Chondrocyte (in vitro differentiated cells): ENCODE measurements at regions not wholly inside any gene's neighbourhood (a gene's known extent, or its start where the extent isn't known, plus 50 kb on each side); places are given as distances from the start of the nearest gene placed in this dataset.

Experiments used
- DNase-seq: peaks from one replicate; pipeline ENCODE4 v3.0.0; 2021; ENCODE audit warnings: mixed read lengths, low spot score
- H3K27ac Mint-ChIP-seq: one replicate; pipeline ENCODE4 v1.8.0; 2021; ENCODE audit warnings: mild to moderate bottlenecking, moderate library complexity, mixed read lengths; ENCODE audit not compliant: unreplicated experiment
- H3K27me3 Mint-ChIP-seq: 2 replicates; pipeline ENCODE4 v1.8.0; 2021; ENCODE audit warnings: low read depth, mixed read lengths
- H3K36me3 Mint-ChIP-seq: 2 replicates; pipeline ENCODE4 v1.8.0; 2021; ENCODE audit warnings: low read depth, mixed read lengths
- H3K4me1 Mint-ChIP-seq: 2 replicates; pipeline ENCODE4 v1.8.0; 2021; ENCODE audit warnings: low read depth, mild to moderate bottlenecking, mixed read lengths
- H3K4me3 Mint-ChIP-seq: one replicate; pipeline ENCODE4 v1.8.0; 2021; ENCODE audit warnings: mild to moderate bottlenecking, moderate library complexity, mixed read lengths; ENCODE audit not compliant: unreplicated experiment
- H3K9me3 Mint-ChIP-seq: 2 replicates; pipeline ENCODE4 v1.8.0; 2021; ENCODE audit warnings: low read depth, mixed read lengths
- TF ChIP-seq, protein P1 (sequence below): fragments of 200-600 bp; sonication (generic); IDR thresholded peaks from 2 replicates; pipeline ENCODE4 v1.5.0; 2021; ENCODE audit warnings: antibody characterized with exemption, mild to moderate bottlenecking, moderate library complexity

GRCh38 chr13:76762721-76763120 is 123.5 kb downstream of the KCTD12 start:
- Mint-ChIP-seq H3K36me3 (no peaks in the 10 kb centered on the region), H3K4me1 (no peaks in the 10 kb centered on the region), H3K27me3 (no peaks in the 10 kb centered on the region), H3K9me3 (no peaks in the 10 kb centered on the region), H3K27ac (no peak overlapping the region), H3K4me3 (no peak overlapping the region)
- DNase-seq: no peak
- TF ChIP-seq, protein P1, sequence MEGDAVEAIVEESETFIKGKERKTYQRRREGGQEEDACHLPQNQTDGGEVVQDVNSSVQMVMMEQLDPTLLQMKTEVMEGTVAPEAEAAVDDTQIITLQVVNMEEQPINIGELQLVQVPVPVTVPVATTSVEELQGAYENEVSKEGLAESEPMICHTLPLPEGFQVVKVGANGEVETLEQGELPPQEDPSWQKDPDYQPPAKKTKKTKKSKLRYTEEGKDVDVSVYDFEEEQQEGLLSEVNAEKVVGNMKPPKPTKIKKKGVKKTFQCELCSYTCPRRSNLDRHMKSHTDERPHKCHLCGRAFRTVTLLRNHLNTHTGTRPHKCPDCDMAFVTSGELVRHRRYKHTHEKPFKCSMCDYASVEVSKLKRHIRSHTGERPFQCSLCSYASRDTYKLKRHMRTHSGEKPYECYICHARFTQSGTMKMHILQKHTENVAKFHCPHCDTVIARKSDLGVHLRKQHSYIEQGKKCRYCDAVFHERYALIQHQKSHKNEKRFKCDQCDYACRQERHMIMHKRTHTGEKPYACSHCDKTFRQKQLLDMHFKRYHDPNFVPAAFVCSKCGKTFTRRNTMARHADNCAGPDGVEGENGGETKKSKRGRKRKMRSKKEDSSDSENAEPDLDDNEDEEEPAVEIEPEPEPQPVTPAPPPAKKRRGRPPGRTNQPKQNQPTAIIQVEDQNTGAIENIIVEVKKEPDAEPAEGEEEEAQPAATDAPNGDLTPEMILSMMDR: no peak

DNA sequence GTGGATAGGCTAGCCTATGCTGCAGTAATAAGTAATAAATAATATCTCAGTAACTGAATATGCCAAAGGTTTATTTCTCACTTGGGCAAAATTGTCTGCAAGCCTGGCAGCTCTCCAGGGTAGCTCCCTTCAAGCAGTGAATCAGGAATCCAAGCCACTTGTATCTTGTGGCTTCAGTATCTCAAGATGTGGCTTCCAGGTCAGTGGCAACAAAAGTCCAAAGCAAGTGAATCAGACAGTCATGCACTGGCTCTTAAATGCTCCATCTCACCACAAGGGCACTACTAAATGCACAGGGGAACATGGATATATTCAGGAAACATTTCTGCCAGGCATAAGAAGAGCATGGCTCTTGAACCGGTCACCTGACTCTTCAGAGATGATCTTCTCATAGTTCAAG is 126.3 kb downstream of the KCTD12 start:
- Mint-ChIP-seq H3K4me3 (no peak overlapping the region), H3K27ac (no peak overlapping the region), H3K27me3 (no peaks in the 10 kb centered on the region), H3K36me3 (no peaks in the 10 kb centered on the region), H3K9me3 (no peaks in the 10 kb centered on the region), H3K4me1 (no peaks in the 10 kb centered on the region)
- DNase-seq: no peak
- TF ChIP-seq, protein P1: no peak

DNA sequence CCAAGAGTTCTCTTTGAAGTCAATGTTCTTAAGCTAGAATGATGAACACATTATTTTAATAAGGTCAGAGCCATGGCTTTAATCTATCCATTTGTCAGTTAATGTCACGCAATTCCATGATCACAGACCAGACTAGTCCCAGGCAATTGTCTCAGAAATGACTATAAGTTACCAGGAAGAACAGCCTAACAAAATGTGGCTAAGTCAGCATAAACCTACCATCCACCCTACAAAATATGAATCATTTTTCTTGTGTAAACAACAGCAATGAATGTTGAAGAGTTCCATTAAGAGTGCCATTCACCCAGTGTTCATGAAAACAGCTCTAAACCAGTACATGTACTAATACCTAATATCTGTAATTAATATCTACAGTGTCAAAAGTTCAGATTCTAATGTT is 127.5 kb downstream of the KCTD12 start:
- no peak overlapping the region for H3K27ac Mint-ChIP-seq
- H3K27me3 Mint-ChIP-seq: no peaks in the 10 kb centered on the region
- no peaks in the 10 kb centered on the region for H3K36me3 Mint-ChIP-seq
- H3K9me3 Mint-ChIP-seq: no peaks in the 10 kb centered on the region
- peaks cover 8% of the 10 kb centered on the region for H3K4me1 Mint-ChIP-seq
- DNase-seq: no peak
- H3K4me3 Mint-ChIP-seq: no peak overlapping the region
- TF ChIP-seq, protein P1: no peak

- Mint-ChIP-seq H3K9me3 (no peaks in the 10 kb centered on the region), H3K4me3 (no peak overlapping the region), H3K4me1 (peaks cover 8% of the 10 kb centered on the region), H3K27me3 (no peaks in the 10 kb centered on the region), H3K27ac (no peak overlapping the region), H3K36me3 (no peaks in the 10 kb centered on the region)
- TF ChIP-seq, protein P1: no peak
- no peak for DNase-seq
Observed at GRCh38 chr13:76758257-76758656, 127.9 kb downstream of the KCTD12 start.

DNA sequence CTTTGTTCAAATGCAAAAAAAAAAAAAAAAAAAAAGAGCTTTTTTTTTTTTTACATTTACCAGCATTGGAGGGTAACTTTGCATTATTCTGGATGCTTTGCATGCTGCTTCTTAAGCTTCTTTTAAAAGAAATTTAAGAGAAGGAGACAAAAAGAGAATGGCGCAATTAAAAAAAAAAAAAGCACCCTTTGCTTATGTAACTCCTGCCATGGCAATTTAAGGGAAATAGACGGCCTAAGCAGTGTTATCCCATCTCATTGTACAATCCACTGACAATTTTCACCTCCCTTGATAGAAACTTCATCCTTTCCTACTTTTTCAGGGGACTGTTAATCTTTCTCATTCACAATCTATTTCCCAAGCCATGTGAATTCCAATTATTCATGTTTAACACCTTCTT is 129.8 kb downstream of the KCTD12 start:
- H3K4me1 Mint-ChIP-seq: peaks cover 8% of the 10 kb centered on the region
- H3K27me3 Mint-ChIP-seq: no peaks in the 10 kb centered on the region
- no peaks in the 10 kb centered on the region for H3K9me3 Mint-ChIP-seq
- no peaks in the 10 kb centered on the region for H3K36me3 Mint-ChIP-seq
- TF ChIP-seq, protein P1: no peak
- H3K27ac Mint-ChIP-seq: no peak overlapping the region
- DNase-seq: no peak
- H3K4me3 Mint-ChIP-seq: no peak overlapping the region
